ENCODE measurements at regions not wholly inside any gene's neighbourhood (a gene's known extent, or its start where the extent isn't known, plus 50 kb on each side); places are given as distances from the start of the nearest gene placed in this dataset.

DNA sequence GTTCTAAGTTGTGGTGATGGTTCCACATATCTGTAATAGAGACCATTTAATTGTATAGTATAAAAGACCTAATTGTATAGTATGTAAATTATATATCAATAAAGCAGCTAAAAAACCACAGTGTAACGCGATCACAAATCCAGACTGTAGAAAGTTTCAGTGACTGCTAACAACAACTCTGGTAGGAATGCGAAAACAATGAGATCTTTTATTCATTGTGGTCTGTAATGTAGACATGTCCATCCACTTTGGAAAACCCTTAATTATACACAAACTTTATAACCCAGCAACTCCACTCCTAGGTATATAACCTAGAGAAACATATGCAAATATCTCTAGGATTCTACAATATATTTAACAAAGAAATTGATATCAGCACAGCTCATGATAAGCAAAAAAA lies 549.5 kb downstream of the SLITRK1 start:
- Histone ChIP-seq H3K36me3 (no peaks in the 10 kb centered on the region), H3K27me3 (no peaks in the 10 kb centered on the region), H3K9me3 (no peaks in the 10 kb centered on the region), H3K4me3 (replicated peaks in 1 of 3) (no peak overlapping the region), H3K4me1 (no peaks in the 10 kb centered on the region), H3K27ac (no peak overlapping the region)
- WGBS, 2 donors = 95% methylated on average over 3 of the region's 3 CpGs
- TF ChIP-seq, protein P1, sequence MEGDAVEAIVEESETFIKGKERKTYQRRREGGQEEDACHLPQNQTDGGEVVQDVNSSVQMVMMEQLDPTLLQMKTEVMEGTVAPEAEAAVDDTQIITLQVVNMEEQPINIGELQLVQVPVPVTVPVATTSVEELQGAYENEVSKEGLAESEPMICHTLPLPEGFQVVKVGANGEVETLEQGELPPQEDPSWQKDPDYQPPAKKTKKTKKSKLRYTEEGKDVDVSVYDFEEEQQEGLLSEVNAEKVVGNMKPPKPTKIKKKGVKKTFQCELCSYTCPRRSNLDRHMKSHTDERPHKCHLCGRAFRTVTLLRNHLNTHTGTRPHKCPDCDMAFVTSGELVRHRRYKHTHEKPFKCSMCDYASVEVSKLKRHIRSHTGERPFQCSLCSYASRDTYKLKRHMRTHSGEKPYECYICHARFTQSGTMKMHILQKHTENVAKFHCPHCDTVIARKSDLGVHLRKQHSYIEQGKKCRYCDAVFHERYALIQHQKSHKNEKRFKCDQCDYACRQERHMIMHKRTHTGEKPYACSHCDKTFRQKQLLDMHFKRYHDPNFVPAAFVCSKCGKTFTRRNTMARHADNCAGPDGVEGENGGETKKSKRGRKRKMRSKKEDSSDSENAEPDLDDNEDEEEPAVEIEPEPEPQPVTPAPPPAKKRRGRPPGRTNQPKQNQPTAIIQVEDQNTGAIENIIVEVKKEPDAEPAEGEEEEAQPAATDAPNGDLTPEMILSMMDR (IDR thresholded peaks at IDR 0.05) = no peak
- TF ChIP-seq POLR2A (IDR thresholded peaks at IDR 0.05) = no peak
- DNase-seq = no peak
- intact Hi-C loops (cut with DNase I) = no loop called here

- WGBS, 2 donors = 85 to 88% methylated on average over 5 of the region's 5 CpGs
- no peaks in the 10 kb centered on the region for H3K9me3 ChIP-seq
- no peak overlapping the region for H3K4me3 ChIP-seq (replicated peaks in 1 of 3)
- no peaks in the 10 kb centered on the region for H3K36me3 ChIP-seq
- TF ChIP-seq POLR2A (IDR thresholded peaks at IDR 0.05) = no peak
- TF ChIP-seq, protein P1 (IDR thresholded peaks at IDR 0.05) = no peak
- intact Hi-C loops (cut with DNase I) = no loop called here
- H3K27ac ChIP-seq = no peak overlapping the region
- no peaks in the 10 kb centered on the region for H3K4me1 ChIP-seq
- no peaks in the 10 kb centered on the region for H3K27me3 ChIP-seq
- DNase-seq = no peak
These were observed 555.2 kb downstream of the SLITRK1 start for GRCh38 chr13:83327091-83327490.

GRCh38 chr13:83325125-83325853 lies 557.0 kb downstream of the SLITRK1 start:
- H3K4me3 ChIP-seq (replicated peaks in 1 of 3) = no peak overlapping the region
- no peak overlapping the region for H3K27ac ChIP-seq
- no peaks in the 10 kb centered on the region for H3K9me3 ChIP-seq
- TF ChIP-seq, protein P1 (IDR thresholded peaks at IDR 0.05) = no peak
- no peak for TF ChIP-seq POLR2A (IDR thresholded peaks at IDR 0.05)
- whole genome bisulfite sequencing, 2 donors = 80 to 83% methylated on average over 2 of the region's 2 CpGs
- no peaks in the 10 kb centered on the region for H3K4me1 ChIP-seq
- DNase-seq = no peak
- intact Hi-C loops (cut with DNase I) = no loop called here
- H3K36me3 ChIP-seq = no peaks in the 10 kb centered on the region
- H3K27me3 ChIP-seq = no peaks in the 10 kb centered on the region

GRCh38 chr13:83311886-83312577 lies 570.2 kb downstream of the SLITRK1 start:
- H3K4me3 ChIP-seq (replicated peaks in 1 of 3) = no peak overlapping the region
- no peak for DNase-seq
- 64 to 72% methylated on average over 2 of the region's 2 CpGs for WGBS, 2 donors
- H3K27ac ChIP-seq = no peak overlapping the region
- H3K27me3 ChIP-seq = no peaks in the 10 kb centered on the region
- H3K4me1 ChIP-seq = no peaks in the 10 kb centered on the region
- no peak for TF ChIP-seq POLR2A (IDR thresholded peaks at IDR 0.05)
- TF ChIP-seq, protein P1 (IDR thresholded peaks at IDR 0.05) = no peak
- no peaks in the 10 kb centered on the region for H3K36me3 ChIP-seq
- no peaks in the 10 kb centered on the region for H3K9me3 ChIP-seq
- intact Hi-C loops (cut with DNase I) = no loop called here

- Histone ChIP-seq H3K4me3 (replicated peaks in 1 of 3) (no peak overlapping the region), H3K27me3 (no peaks in the 10 kb centered on the region), H3K4me1 (no peaks in the 10 kb centered on the region), H3K36me3 (no peaks in the 10 kb centered on the region), H3K27ac (no peak overlapping the region), H3K9me3 (no peaks in the 10 kb centered on the region)
- WGBS, 2 donors = 75 to 88% methylated on average over 1 of the region's 1 CpG
- no peak for DNase-seq
- TF ChIP-seq, protein P1 (IDR thresholded peaks at IDR 0.05) = no peak
- no peak for TF ChIP-seq POLR2A (IDR thresholded peaks at IDR 0.05)
- intact Hi-C loops (cut with DNase I) = no loop called here
These were observed 583.7 kb downstream of the SLITRK1 start for GRCh38 chr13:83298617-83299016.
